ENCODE measurements at regions not wholly inside any gene's neighbourhood (a gene's known extent, or its start where the extent isn't known, plus 50 kb on each side); places are given as distances from the start of the nearest gene placed in this dataset.

GRCh38 chr13:103335241-103335640 lies 269.0 kb upstream of the SLC10A2 start:
- TF ChIP-seq ZNF274 (IDR thresholded peaks at IDR 0.05; ENCODE audit: low read depth, low read length): no peak
- no peak for TF ChIP-seq YY1 (IDR thresholded peaks at IDR 0.05; ENCODE audit: insufficient read depth, insufficient read length)
